Suprapubic skin (tissue), 4 donors: ENCODE measurements at regions not wholly inside any gene's neighbourhood (a gene's known extent, or its start where the extent isn't known, plus 50 kb on each side); places are given as distances from the start of the nearest gene placed in this dataset.

ENCODE experiments used
- DNase-seq, 2 donors: peaks; one replicate each; pipeline ENCODE4 v3.0.0-alpha.2; 2019; ENCODE audit warnings: low spot score in 2 of 2
- H3K27ac ChIP-seq: fragments of 200-600 bp; sonication (generic); one replicate; pipeline ENCODE4 v1.5.1; 2019
- H3K27me3 ChIP-seq: fragments of 200-600 bp; sonication (generic); one replicate; pipeline ENCODE4 v1.5.1; 2019
- H3K36me3 ChIP-seq: fragments of 200-600 bp; sonication (generic); one replicate; pipeline ENCODE4 v1.5.1; 2019
- H3K4me1 ChIP-seq: fragments of 200-600 bp; sonication (generic); one replicate; pipeline ENCODE4 v1.5.1; 2019
- H3K4me3 ChIP-seq: fragments of 200-600 bp; sonication (generic); one replicate; pipeline ENCODE4 v1.5.1; 2019; ENCODE audit warnings: mild to moderate bottlenecking
- H3K9me3 ChIP-seq: fragments of 200-600 bp; sonication (generic); one replicate; pipeline ENCODE4 v1.5.1; 2019
- CTCF ChIP-seq, 2 donors: fragments of 200-600 bp in 1 of 2; fragments of 450-650 bp in 1 of 2; sonication (generic) in 1 of 2; IDR thresholded peaks; one replicate each; pipeline ENCODE4 v1.5.1; 2016 to 2019; ENCODE audit warnings: antibody characterized with exemption in 2 of 2, mild to moderate bottlenecking in 1 of 2, moderate library complexity in 1 of 2
- EP300 ChIP-seq: sonication (generic); formaldehyde crosslinking; IDR thresholded peaks from one replicate; pipeline ENCODE4 v1.6.1; 2017; ENCODE audit warnings: antibody characterized with exemption
- POLR2A ChIP-seq, 2 donors: fragments of 450-650 bp; IDR thresholded peaks; one replicate each; pipeline ENCODE4 v1.6.1; 2017; ENCODE audit warnings: antibody characterized with exemption in 2 of 2, mild to moderate bottlenecking in 2 of 2, moderate library complexity in 2 of 2
- POLR2AphosphoS5 ChIP-seq, 3 donors: sonication (generic); formaldehyde crosslinking; IDR thresholded peaks; one replicate each; pipeline ENCODE4 v1.6.1; 2017; ENCODE audit warnings: antibody characterized with exemption in 3 of 3
- WGBS: methylation state at CpG from one replicate; pipeline ENCODE4 v1.1.5; 2018; 5-methylcytosine and 5-hydroxymethylcytosine counted together

DNA sequence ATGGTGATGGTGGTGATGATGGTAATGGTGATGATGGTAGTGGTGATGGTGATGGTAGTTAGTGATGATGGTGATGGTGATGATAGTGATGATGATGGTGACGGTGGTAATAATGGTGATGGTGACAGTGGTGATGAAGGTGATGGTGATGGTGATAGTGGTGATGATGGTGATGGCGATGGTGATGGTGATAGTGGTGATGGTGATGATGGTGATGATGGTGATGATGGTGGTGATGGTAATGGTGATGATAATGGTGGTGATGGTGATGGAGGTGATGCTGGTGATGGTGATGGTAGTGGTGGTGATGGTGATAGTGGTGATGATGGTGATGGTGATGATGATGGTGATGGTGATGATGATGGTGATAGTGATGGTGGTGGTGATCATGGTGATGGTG is 148.7 kb upstream of the TNRC6C start:
- peaks cover 4% of the 10 kb centered on the region for H3K27me3 ChIP-seq
- TF ChIP-seq CTCF (IDR thresholded peaks at IDR 0.05) = no peak
- no peak for TF ChIP-seq EP300
- no peak for TF ChIP-seq POLR2A (IDR thresholded peaks at IDR 0.05)
- no peak for TF ChIP-seq POLR2AphosphoS5 (IDR thresholded peaks at IDR 0.05)
- no peak for DNase-seq
- H3K36me3 ChIP-seq = no peaks in the 10 kb centered on the region
- H3K9me3 ChIP-seq = no peaks in the 10 kb centered on the region
- 95% methylated on average over 2 of the region's 2 CpGs for WGBS
- peaks cover 15% of the 10 kb centered on the region for H3K4me1 ChIP-seq
- no peak overlapping the region for H3K27ac ChIP-seq
- H3K4me3 ChIP-seq = no peak overlapping the region

DNA sequence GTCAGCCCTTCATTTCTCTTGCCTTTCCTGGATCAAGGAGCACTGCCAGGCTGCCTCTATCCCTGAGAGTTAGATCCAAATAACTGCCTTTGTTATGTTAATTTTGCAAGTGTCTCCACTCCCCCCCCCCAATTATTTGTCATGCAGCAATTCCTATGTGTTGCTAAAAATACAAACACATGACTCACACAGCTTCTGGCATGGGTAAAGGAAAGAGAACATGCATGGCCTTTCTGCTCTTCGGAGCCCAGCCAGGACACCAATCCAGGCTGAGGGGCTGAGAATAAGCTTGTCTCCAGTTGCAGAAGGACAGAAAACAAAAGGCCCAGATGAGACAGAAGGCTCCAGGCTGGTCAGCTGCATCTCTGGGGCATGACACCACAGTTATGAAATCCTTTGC is 148.0 kb upstream of the TNRC6C start:
- no peak for TF ChIP-seq POLR2A (IDR thresholded peaks at IDR 0.05)
- no peak for TF ChIP-seq POLR2AphosphoS5 (IDR thresholded peaks at IDR 0.05)
- TF ChIP-seq CTCF (IDR thresholded peaks at IDR 0.05) = no peak
- TF ChIP-seq EP300 = no peak
- Histone ChIP-seq H3K4me1 (peaks cover 15% of the 10 kb centered on the region), H3K27me3 (peaks cover 4% of the 10 kb centered on the region), H3K27ac (peak overlapping the region; percentile 29), H3K36me3 (no peaks in the 10 kb centered on the region), H3K9me3 (no peaks in the 10 kb centered on the region), H3K4me3 (no peak overlapping the region)
- 22% methylated on average over 1 of the region's 1 CpG for WGBS
- peak in 1 of 2 donors; percentile 80 for DNase-seq

DNA sequence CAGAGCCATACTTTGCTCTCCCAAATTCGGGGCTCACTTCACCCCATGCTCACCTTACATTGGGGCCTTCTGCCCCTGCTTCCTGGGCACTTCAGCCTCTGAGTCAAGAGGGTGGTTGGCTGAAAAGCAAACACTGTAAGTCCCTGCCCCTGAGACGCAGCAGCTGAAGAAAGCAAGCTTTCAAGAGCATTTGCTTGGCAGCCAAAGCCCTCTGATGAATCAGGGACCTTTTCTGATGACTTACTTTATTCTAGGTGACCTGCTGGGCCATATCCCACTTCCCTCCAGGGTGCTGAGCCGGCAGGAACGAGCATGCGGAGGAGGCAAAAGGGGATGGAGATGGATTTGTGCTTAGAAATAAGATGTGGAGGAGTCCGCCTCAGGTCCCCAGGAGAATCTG is 147.0 kb upstream of the TNRC6C start:
- Histone ChIP-seq H3K36me3 (no peaks in the 10 kb centered on the region), H3K9me3 (no peaks in the 10 kb centered on the region), H3K27ac (no peak overlapping the region), H3K4me3 (no peak overlapping the region), H3K4me1 (peaks cover 15% of the 10 kb centered on the region), H3K27me3 (peaks cover 4% of the 10 kb centered on the region)
- WGBS = 63% methylated on average over 6 of the region's 6 CpGs
- no peak for DNase-seq
- TF ChIP-seq EP300 (no peak), CTCF (IDR thresholded peaks at IDR 0.05) (no peak), POLR2AphosphoS5 (IDR thresholded peaks at IDR 0.05) (no peak), POLR2A (IDR thresholded peaks at IDR 0.05) (no peak)

GRCh38 chr17:77814091-77814772 is 144.3 kb upstream of the TNRC6C start:
- Histone ChIP-seq H3K4me1 (peaks cover 15% of the 10 kb centered on the region), H3K27me3 (no peaks in the 10 kb centered on the region), H3K36me3 (no peaks in the 10 kb centered on the region), H3K27ac (no peak overlapping the region), H3K4me3 (no peak overlapping the region), H3K9me3 (no peaks in the 10 kb centered on the region)
- TF ChIP-seq POLR2AphosphoS5 (IDR thresholded peaks at IDR 0.05) (no peak), CTCF (IDR thresholded peaks at IDR 0.05) (no peak), POLR2A (IDR thresholded peaks at IDR 0.05) (no peak), EP300 (no peak)
- no peak for DNase-seq
- WGBS = 91% methylated on average over 9 of the region's 9 CpGs

GRCh38 chr17:77815127-77815905 is 143.2 kb upstream of the TNRC6C start:
- H3K9me3 ChIP-seq = no peaks in the 10 kb centered on the region
- WGBS = 82% methylated on average over 13 of the region's 13 CpGs
- DNase-seq = no peak
- H3K36me3 ChIP-seq = no peaks in the 10 kb centered on the region
- peaks cover 14% of the 10 kb centered on the region for H3K4me1 ChIP-seq
- no peak overlapping the region for H3K27ac ChIP-seq
- no peak overlapping the region for H3K4me3 ChIP-seq
- no peaks in the 10 kb centered on the region for H3K27me3 ChIP-seq
- TF ChIP-seq EP300 = no peak
- TF ChIP-seq POLR2A (IDR thresholded peaks at IDR 0.05) = no peak
- no peak for TF ChIP-seq POLR2AphosphoS5 (IDR thresholded peaks at IDR 0.05)
